ENCODE measurements at regions not wholly inside any gene's neighbourhood (a gene's known extent, or its start where the extent isn't known, plus 50 kb on each side); places are given as distances from the start of the nearest gene placed in this dataset.

- H3K9me3 ChIP-seq, result no peaks in the 10 kb centered on the region
- no peak overlapping the region for H3K27ac ChIP-seq (ENCODE audit: low read depth in 2 of 2, low read length in 1 of 2)
- no peaks in the 10 kb centered on the region for H4K20me1 ChIP-seq (ENCODE audit: insufficient read depth)
- H3K79me2 ChIP-seq (ENCODE audit: insufficient read depth), result no peaks in the 10 kb centered on the region
- H3K9me2 ChIP-seq, result no peaks in the 10 kb centered on the region
- ChIA-PET POLR2A (no interaction called here), CTCF (no interaction called here)
- WGBS (ENCODE audit: low lambda C conversion rate), result 46% methylated on average over 4 of the region's 4 CpGs
- no peaks in the 10 kb centered on the region; the same call in 1 of the 2 replicates for H3K27me3 ChIP-seq (ENCODE audit: insufficient read depth)
- peaks cover 5 to 6% of the 10 kb centered on the region in 2 experiments; a peak in 1 of 4 replicates for H3K4me1 ChIP-seq (ENCODE audit: control insufficient read depth in 1 of 2, insufficient read depth in 2 of 2, low read depth in 1 of 2, low read length in 1 of 2)
- no peak for DNase-seq
- H3F3A ChIP-seq (replicated peaks; ENCODE audit: insufficient read depth), result no peaks in the 10 kb centered on the region
- H2AFZ ChIP-seq (ENCODE audit: low read depth), result no peak overlapping the region
- TF ChIP-seq FOSL2 (IDR thresholded peaks at IDR 0.05; ENCODE audit: borderline replicate concordance, low read depth) (no peak), YY1 (IDR thresholded peaks at IDR 0.05; ENCODE audit: low read depth) (no peak), USF1 (IDR thresholded peaks at IDR 0.05; ENCODE audit: borderline replicate concordance, low read depth) (no peak), GABPA (IDR thresholded peaks at IDR 0.05; ENCODE audit: low read depth) (no peak), MXI1 (IDR thresholded peaks at IDR 0.05; ENCODE audit: low read depth, low read length) (no peak), NFIC (IDR thresholded peaks at IDR 0.05; ENCODE audit: borderline replicate concordance) (no peak), FOXM1 (IDR thresholded peaks at IDR 0.05; ENCODE audit: low read depth) (no peak), MEF2A (IDR thresholded peaks at IDR 0.05; ENCODE audit: borderline replicate concordance, low read depth) (no peak)
- no peak overlapping the region for H3K9ac ChIP-seq
- H3K4me2 ChIP-seq, result no peak overlapping the region
- H3K4me3 ChIP-seq (ENCODE audit: low read depth in 2 of 2, low read length in 1 of 2), result no peak overlapping the region
- H3K36me3 ChIP-seq (replicated peaks in 1 of 2; ENCODE audit: control insufficient read depth in 1 of 2, insufficient read depth in 2 of 2, low read length in 1 of 2), result no peaks in the 10 kb centered on the region
These were observed 81.8 kb upstream of the MAP3K1 start for GRCh38 chr5:56733580-56733979.

- ChIA-PET POLR2A (no interaction called here), CTCF (no interaction called here)
- Histone ChIP-seq H2AFZ (ENCODE audit: low read depth) (no peak overlapping the region), H3K9me3 (no peaks in the 10 kb centered on the region), H3K4me1 (ENCODE audit: control insufficient read depth in 1 of 2, insufficient read depth in 2 of 2, low read depth in 1 of 2, low read length in 1 of 2) (peaks cover 5 to 6% of the 10 kb centered on the region in 2 experiments; a peak in 1 of 4 replicates), H4K20me1 (ENCODE audit: insufficient read depth) (no peaks in the 10 kb centered on the region), H3K36me3 (replicated peaks in 1 of 2; ENCODE audit: control insufficient read depth in 1 of 2, insufficient read depth in 2 of 2, low read length in 1 of 2) (no peaks in the 10 kb centered on the region), H3F3A (replicated peaks; ENCODE audit: insufficient read depth) (no peaks in the 10 kb centered on the region), H3K27me3 (ENCODE audit: insufficient read depth) (no peaks in the 10 kb centered on the region; the same call in 1 of the 2 replicates), H3K79me2 (ENCODE audit: insufficient read depth) (no peaks in the 10 kb centered on the region), H3K9ac (no peak overlapping the region), H3K4me3 (ENCODE audit: low read depth in 2 of 2, low read length in 1 of 2) (no peak overlapping the region), H3K4me2 (no peak overlapping the region), H3K9me2 (no peaks in the 10 kb centered on the region), H3K27ac (ENCODE audit: low read depth in 2 of 2, low read length in 1 of 2) (no peak overlapping the region)
- TF ChIP-seq CTCF (IDR thresholded peaks at IDR 0.05) (no peak), SIN3A (IDR thresholded peaks at IDR 0.05; ENCODE audit: borderline replicate concordance, low read depth, low read length) (no peak), REST (IDR thresholded peaks at IDR 0.05; ENCODE audit: low read depth, low read length) (no peak), GATA2 (CRISPR knock-in tag; IDR thresholded peaks at IDR 0.05) (no peak), MEF2A (IDR thresholded peaks at IDR 0.05; ENCODE audit: borderline replicate concordance, low read depth) (no peak), IRF3 (IDR thresholded peaks at IDR 0.05; ENCODE audit: low read depth, low read length) (no peak), TEAD4 (IDR thresholded peaks at IDR 0.05; ENCODE audit: borderline replicate concordance, insufficient read depth) (no peak), POLR2AphosphoS5 (IDR thresholded peaks at IDR 0.05; ENCODE audit: low read depth, low read length) (no peak), ZBTB33 (IDR thresholded peaks at IDR 0.05; ENCODE audit: borderline replicate concordance, low read depth) (no peak), TCF12 (IDR thresholded peaks at IDR 0.05) (no peak)
- 74% methylated on average over 5 of the region's 6 CpGs for WGBS (ENCODE audit: low lambda C conversion rate)
- DNase-seq, result no peak
These were observed 83.2 kb upstream of the MAP3K1 start for GRCh38 chr5:56732121-56732520.
